Loucy (cell line): ENCODE measurements at regions not wholly inside any gene's neighbourhood (a gene's known extent, or its start where the extent isn't known, plus 50 kb on each side); places are given as distances from the start of the nearest gene placed in this dataset.
A peak's percentile ranks its signal among the peaks of the same experiment; 100 is the strongest.

Source experiments
- H2AFZ ChIP-seq: fragments of 200-600 bp; sonication (generic); 2 replicates; pipeline ENCODE4 v1.6.0; 2016; ENCODE audit warnings: antibody characterized with exemption, mild to moderate bottlenecking, low read length, moderate library complexity
- H3F3A ChIP-seq: fragments of 200-600 bp; 2 replicates; pipeline ENCODE4 v1.6.0; 2016; ENCODE audit warnings: antibody characterized with exemption, low read depth, mild to moderate bottlenecking
- H3K27me3 ChIP-seq: fragments of 200-600 bp; sonication (generic); 2 replicates; pipeline ENCODE4 v1.6.1; 2014; ENCODE audit warnings: low read length, mild to moderate bottlenecking; ENCODE audit not compliant: insufficient read depth, poor library complexity, severe bottlenecking
- H3K36me3 ChIP-seq: fragments of 200-600 bp; sonication (generic); 2 replicates; pipeline ENCODE4 v1.6.1; 2016; ENCODE audit warnings: low read length; ENCODE audit not compliant: insufficient read depth
- H3K4me1 ChIP-seq: fragments of 200-600 bp; sonication (generic); 2 replicates; pipeline ENCODE4 v1.5.1; 2014; ENCODE audit warnings: low read length, mild to moderate bottlenecking; ENCODE audit not compliant: insufficient read depth, poor library complexity, severe bottlenecking
- H3K4me2 ChIP-seq: fragments of 200-600 bp; sonication (generic); 2 replicates; pipeline ENCODE4 v1.6.0; 2014; ENCODE audit warnings: antibody characterized with exemption, low read length, low read depth, mild to moderate bottlenecking; ENCODE audit not compliant: poor library complexity, severe bottlenecking
- H3K4me3 ChIP-seq: fragments of 200-600 bp; sonication (generic); 2 replicates; pipeline ENCODE4 v1.5.1; 2014; ENCODE audit warnings: low read length, mild to moderate bottlenecking, mixed read lengths; ENCODE audit not compliant: poor library complexity, severe bottlenecking
- H3K79me2 ChIP-seq: fragments of 200-600 bp; sonication (generic); 2 replicates; pipeline ENCODE4 v1.6.1; 2014; ENCODE audit warnings: low read length; ENCODE audit not compliant: insufficient read depth
- H3K9ac ChIP-seq: fragments of 200-600 bp; sonication (generic); 2 replicates; pipeline ENCODE4 v1.6.0; 2014; ENCODE audit warnings: mild to moderate bottlenecking, low read depth, low read length, moderate library complexity; ENCODE audit not compliant: poor library complexity, severe bottlenecking
- H3K9me2 ChIP-seq: fragments of 200-600 bp; sonication (generic); replicated peaks from 2 replicates; pipeline ENCODE4 v1.6.1; 2016; ENCODE audit warnings: low read depth, low read length, mixed read lengths
- H3K9me3 ChIP-seq: fragments of 200-600 bp; sonication (generic); 2 replicates; pipeline ENCODE4 v1.6.1; 2014; ENCODE audit warnings: mild to moderate bottlenecking, antibody characterized with exemption, low read length, low read depth; ENCODE audit not compliant: insufficient read depth
- H4K20me1 ChIP-seq: fragments of 200-600 bp; sonication (generic); 2 replicates; pipeline ENCODE4 v1.6.0; 2014; ENCODE audit warnings: antibody characterized with exemption, low read length, mild to moderate bottlenecking; ENCODE audit not compliant: insufficient read depth, poor library complexity, severe bottlenecking
- EZH2phosphoT487 ChIP-seq: fragments of 200-600 bp; IDR thresholded peaks from 2 replicates; pipeline ENCODE4 v1.6.1; 2018; ENCODE audit warnings: antibody characterized with exemption, mild to moderate bottlenecking, moderate library complexity, borderline replicate concordance
- TF ChIP-seq, protein P1 (sequence below): fragments of 200-600 bp; sonication (generic); conservative IDR thresholded peaks from 2 replicates; pipeline ENCODE4 v1.5.1; 2014; ENCODE audit warnings: mild to moderate bottlenecking, antibody characterized with exemption, low read length

DNA sequence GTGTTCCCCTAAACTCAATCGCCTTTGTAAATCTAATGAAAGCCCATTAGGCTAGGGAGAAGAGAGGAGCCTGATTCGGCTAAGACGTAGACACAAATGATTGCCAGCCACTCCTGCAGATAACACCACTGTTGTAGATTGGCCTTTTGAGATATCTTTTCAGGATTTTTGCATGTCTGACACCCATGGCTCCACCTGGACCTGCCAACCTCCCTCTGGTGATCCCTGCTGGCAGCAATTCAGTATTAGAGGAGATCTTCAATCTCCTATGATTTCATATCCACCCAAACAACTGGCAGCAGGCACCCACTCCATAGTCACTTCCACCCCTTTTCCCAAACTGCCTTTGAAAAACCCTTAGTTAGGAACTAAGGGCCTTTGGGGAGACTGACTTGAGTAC, 191.9 kb upstream of the UBL3 start:
- H3K9me2 ChIP-seq, result no peaks in the 10 kb centered on the region
- no peak overlapping the region for H3K4me3 ChIP-seq
- no peak overlapping the region for H3K4me2 ChIP-seq
- H4K20me1 ChIP-seq, result no peaks in the 10 kb centered on the region
- H3K9ac ChIP-seq, result no peak overlapping the region
- H3K36me3 ChIP-seq, result no peaks in the 10 kb centered on the region
- no peaks in the 10 kb centered on the region for H3K27me3 ChIP-seq
- H3K9me3 ChIP-seq, result no peaks in the 10 kb centered on the region
- no peaks in the 10 kb centered on the region for H3F3A ChIP-seq
- H3K79me2 ChIP-seq, result no peaks in the 10 kb centered on the region
- TF ChIP-seq EZH2phosphoT487, result no peak
- TF ChIP-seq, protein P1, sequence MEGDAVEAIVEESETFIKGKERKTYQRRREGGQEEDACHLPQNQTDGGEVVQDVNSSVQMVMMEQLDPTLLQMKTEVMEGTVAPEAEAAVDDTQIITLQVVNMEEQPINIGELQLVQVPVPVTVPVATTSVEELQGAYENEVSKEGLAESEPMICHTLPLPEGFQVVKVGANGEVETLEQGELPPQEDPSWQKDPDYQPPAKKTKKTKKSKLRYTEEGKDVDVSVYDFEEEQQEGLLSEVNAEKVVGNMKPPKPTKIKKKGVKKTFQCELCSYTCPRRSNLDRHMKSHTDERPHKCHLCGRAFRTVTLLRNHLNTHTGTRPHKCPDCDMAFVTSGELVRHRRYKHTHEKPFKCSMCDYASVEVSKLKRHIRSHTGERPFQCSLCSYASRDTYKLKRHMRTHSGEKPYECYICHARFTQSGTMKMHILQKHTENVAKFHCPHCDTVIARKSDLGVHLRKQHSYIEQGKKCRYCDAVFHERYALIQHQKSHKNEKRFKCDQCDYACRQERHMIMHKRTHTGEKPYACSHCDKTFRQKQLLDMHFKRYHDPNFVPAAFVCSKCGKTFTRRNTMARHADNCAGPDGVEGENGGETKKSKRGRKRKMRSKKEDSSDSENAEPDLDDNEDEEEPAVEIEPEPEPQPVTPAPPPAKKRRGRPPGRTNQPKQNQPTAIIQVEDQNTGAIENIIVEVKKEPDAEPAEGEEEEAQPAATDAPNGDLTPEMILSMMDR, result no peak
- H3K4me1 ChIP-seq, result peaks cover 33% of the 10 kb centered on the region
- no peak overlapping the region for H2AFZ ChIP-seq

DNA sequence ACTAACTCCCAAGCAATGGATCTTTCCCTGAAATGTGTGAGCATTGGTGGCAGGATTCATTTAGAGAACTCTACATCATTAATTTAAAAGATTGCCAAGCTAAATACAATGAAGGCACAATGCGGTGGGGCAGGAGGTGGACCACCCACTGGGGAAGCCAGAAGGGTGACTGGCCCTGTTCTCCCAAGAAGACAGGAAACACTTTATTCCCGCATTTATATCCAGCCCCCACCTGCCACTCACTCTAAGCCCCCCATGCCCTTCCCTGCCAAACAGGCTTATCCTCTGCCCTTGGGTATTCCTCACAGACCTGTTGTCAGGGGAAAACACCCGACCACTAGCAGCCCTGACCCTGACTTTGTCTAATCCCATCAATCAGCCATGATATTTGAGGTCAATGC, 189.1 kb upstream of the UBL3 start:
- H3K4me2 ChIP-seq, result no peak overlapping the region
- H3K4me3 ChIP-seq, result no peak overlapping the region
- H3K9me2 ChIP-seq, result no peaks in the 10 kb centered on the region
- H4K20me1 ChIP-seq, result no peaks in the 10 kb centered on the region
- H2AFZ ChIP-seq, result no peak overlapping the region
- H3K36me3 ChIP-seq, result no peaks in the 10 kb centered on the region
- no peaks in the 10 kb centered on the region for H3K27me3 ChIP-seq
- no peaks in the 10 kb centered on the region for H3K79me2 ChIP-seq
- H3K4me1 ChIP-seq, result peaks cover 14% of the 10 kb centered on the region
- no peak overlapping the region for H3K9ac ChIP-seq
- no peaks in the 10 kb centered on the region for H3K9me3 ChIP-seq
- no peaks in the 10 kb centered on the region for H3F3A ChIP-seq
- no peak for TF ChIP-seq EZH2phosphoT487
- TF ChIP-seq, protein P1, result no peak

DNA sequence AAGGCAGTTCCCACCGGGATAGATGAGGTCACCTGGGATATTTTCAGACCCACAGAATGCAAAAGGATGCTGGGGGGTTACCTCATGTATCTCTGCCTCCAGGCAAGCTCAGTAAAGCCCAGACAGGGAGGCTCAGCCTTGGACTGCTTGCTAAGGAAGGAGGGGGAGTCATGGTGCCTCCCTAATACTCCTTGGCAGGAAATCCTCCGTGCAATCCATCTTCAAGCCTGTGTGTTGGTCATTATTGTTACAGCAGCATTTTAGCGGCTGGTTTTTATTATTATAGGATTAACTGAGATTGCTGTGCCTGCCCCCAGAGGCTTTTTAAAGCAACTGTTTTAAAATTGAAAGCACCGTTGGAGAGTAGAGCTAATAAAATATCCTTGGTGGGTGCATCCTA, 188.5 kb upstream of the UBL3 start:
- H3K4me2 ChIP-seq, result no peak overlapping the region
- H3K4me1 ChIP-seq, result peaks cover 21% of the 10 kb centered on the region
- no peak overlapping the region for H3K9ac ChIP-seq
- TF ChIP-seq, protein P1, result peak; percentile 36
- TF ChIP-seq EZH2phosphoT487, result no peak
- H2AFZ ChIP-seq, result no peak overlapping the region
- no peaks in the 10 kb centered on the region for H3K9me3 ChIP-seq
- H3K79me2 ChIP-seq, result no peaks in the 10 kb centered on the region
- no peaks in the 10 kb centered on the region for H4K20me1 ChIP-seq
- no peaks in the 10 kb centered on the region for H3K27me3 ChIP-seq
- H3F3A ChIP-seq, result no peaks in the 10 kb centered on the region
- H3K36me3 ChIP-seq, result no peaks in the 10 kb centered on the region
- H3K9me2 ChIP-seq, result no peaks in the 10 kb centered on the region
- no peak overlapping the region for H3K4me3 ChIP-seq
